ENCODE measurements at regions not wholly inside any gene's neighbourhood (a gene's known extent, or its start where the extent isn't known, plus 50 kb on each side); places are given as distances from the start of the nearest gene placed in this dataset.

- Histone ChIP-seq H3K9me3 (ENCODE audit: control insufficient read depth, insufficient read depth, low read length) (no peaks in the 10 kb centered on the region), H3K9ac (ENCODE audit: low read depth, low read length) (no peak overlapping the region), H3K4me1 (ENCODE audit: control insufficient read depth, insufficient read depth, low read length) (no peaks in the 10 kb centered on the region), H3K36me3 (ENCODE audit: control insufficient read depth, insufficient read depth, low read length) (no peaks in the 10 kb centered on the region), H3K27me3 (ENCODE audit: control insufficient read depth, insufficient read depth, low read length) (no peaks in the 10 kb centered on the region), H3K4me3 (ENCODE audit: low read depth, low read length) (no peak overlapping the region)
Measured at GRCh38 chr4:160956875-160957274, 1206.9 kb downstream of the FSTL5 start.

GRCh38 chr4:160969925-160970324 lies 1193.9 kb downstream of the FSTL5 start:
- no peak overlapping the region for H3K9ac ChIP-seq (ENCODE audit: low read depth, low read length)
- no peaks in the 10 kb centered on the region for H3K27me3 ChIP-seq (ENCODE audit: control insufficient read depth, insufficient read depth, low read length)
- H3K4me1 ChIP-seq (ENCODE audit: control insufficient read depth, insufficient read depth, low read length): no peaks in the 10 kb centered on the region
- H3K4me3 ChIP-seq (ENCODE audit: low read depth, low read length): no peak overlapping the region
- H3K36me3 ChIP-seq (ENCODE audit: control insufficient read depth, insufficient read depth, low read length): no peaks in the 10 kb centered on the region
- H3K9me3 ChIP-seq (ENCODE audit: control insufficient read depth, insufficient read depth, low read length): no peaks in the 10 kb centered on the region

GRCh38 chr4:160980091-160980490 lies 1183.7 kb downstream of the FSTL5 start:
- Histone ChIP-seq H3K27me3 (ENCODE audit: control insufficient read depth, insufficient read depth, low read length) (no peaks in the 10 kb centered on the region), H3K4me1 (ENCODE audit: control insufficient read depth, insufficient read depth, low read length) (no peaks in the 10 kb centered on the region), H3K4me3 (ENCODE audit: low read depth, low read length) (no peak overlapping the region), H3K9me3 (ENCODE audit: control insufficient read depth, insufficient read depth, low read length) (no peaks in the 10 kb centered on the region), H3K36me3 (ENCODE audit: control insufficient read depth, insufficient read depth, low read length) (no peaks in the 10 kb centered on the region), H3K9ac (ENCODE audit: low read depth, low read length) (no peak overlapping the region)

- no peaks in the 10 kb centered on the region for H3K9me3 ChIP-seq (ENCODE audit: control insufficient read depth, insufficient read depth, low read length)
- H3K27me3 ChIP-seq (ENCODE audit: control insufficient read depth, insufficient read depth, low read length): no peaks in the 10 kb centered on the region
- no peak overlapping the region for H3K4me3 ChIP-seq (ENCODE audit: low read depth, low read length)
- no peak overlapping the region for H3K9ac ChIP-seq (ENCODE audit: low read depth, low read length)
- no peaks in the 10 kb centered on the region for H3K4me1 ChIP-seq (ENCODE audit: control insufficient read depth, insufficient read depth, low read length)
- H3K36me3 ChIP-seq (ENCODE audit: control insufficient read depth, insufficient read depth, low read length): no peaks in the 10 kb centered on the region
Measured at GRCh38 chr4:160981083-160981482, 1182.7 kb downstream of the FSTL5 start.

- no peak overlapping the region for H3K4me3 ChIP-seq (ENCODE audit: low read depth, low read length)
- H3K9me3 ChIP-seq (ENCODE audit: control insufficient read depth, insufficient read depth, low read length): no peaks in the 10 kb centered on the region
- H3K27me3 ChIP-seq (ENCODE audit: control insufficient read depth, insufficient read depth, low read length): no peaks in the 10 kb centered on the region
- H3K9ac ChIP-seq (ENCODE audit: low read depth, low read length): no peak overlapping the region
- H3K4me1 ChIP-seq (ENCODE audit: control insufficient read depth, insufficient read depth, low read length): no peaks in the 10 kb centered on the region
- H3K36me3 ChIP-seq (ENCODE audit: control insufficient read depth, insufficient read depth, low read length): no peaks in the 10 kb centered on the region
Measured at GRCh38 chr4:160983035-160983434, 1180.8 kb downstream of the FSTL5 start.

GRCh38 chr4:161002386-161002785 lies 1161.4 kb downstream of the FSTL5 start:
- Histone ChIP-seq H3K4me3 (ENCODE audit: low read depth, low read length) (no peak overlapping the region), H3K27me3 (ENCODE audit: control insufficient read depth, insufficient read depth, low read length) (no peaks in the 10 kb centered on the region), H3K4me1 (ENCODE audit: control insufficient read depth, insufficient read depth, low read length) (no peaks in the 10 kb centered on the region), H3K36me3 (ENCODE audit: control insufficient read depth, insufficient read depth, low read length) (no peaks in the 10 kb centered on the region), H3K9ac (ENCODE audit: low read depth, low read length) (no peak overlapping the region), H3K9me3 (ENCODE audit: control insufficient read depth, insufficient read depth, low read length) (no peaks in the 10 kb centered on the region)

GRCh38 chr4:161003418-161004057 lies 1160.3 kb downstream of the FSTL5 start:
- H3K27me3 ChIP-seq (ENCODE audit: control insufficient read depth, insufficient read depth, low read length): no peaks in the 10 kb centered on the region
- H3K36me3 ChIP-seq (ENCODE audit: control insufficient read depth, insufficient read depth, low read length): no peaks in the 10 kb centered on the region
- H3K9me3 ChIP-seq (ENCODE audit: control insufficient read depth, insufficient read depth, low read length): no peaks in the 10 kb centered on the region
- no peak overlapping the region for H3K9ac ChIP-seq (ENCODE audit: low read depth, low read length)
- H3K4me3 ChIP-seq (ENCODE audit: low read depth, low read length): no peak overlapping the region
- H3K4me1 ChIP-seq (ENCODE audit: control insufficient read depth, insufficient read depth, low read length): no peaks in the 10 kb centered on the region

GRCh38 chr4:161005746-161006145 lies 1158.1 kb downstream of the FSTL5 start:
- Histone ChIP-seq H3K9me3 (ENCODE audit: control insufficient read depth, insufficient read depth, low read length) (no peaks in the 10 kb centered on the region), H3K9ac (ENCODE audit: low read depth, low read length) (no peak overlapping the region), H3K36me3 (ENCODE audit: control insufficient read depth, insufficient read depth, low read length) (no peaks in the 10 kb centered on the region), H3K4me1 (ENCODE audit: control insufficient read depth, insufficient read depth, low read length) (no peaks in the 10 kb centered on the region), H3K4me3 (ENCODE audit: low read depth, low read length) (no peak overlapping the region), H3K27me3 (ENCODE audit: control insufficient read depth, insufficient read depth, low read length) (no peaks in the 10 kb centered on the region)

- Histone ChIP-seq H3K9me3 (ENCODE audit: control insufficient read depth, insufficient read depth, low read length) (no peaks in the 10 kb centered on the region), H3K9ac (ENCODE audit: low read depth, low read length) (no peak overlapping the region), H3K27me3 (ENCODE audit: control insufficient read depth, insufficient read depth, low read length) (no peaks in the 10 kb centered on the region), H3K36me3 (ENCODE audit: control insufficient read depth, insufficient read depth, low read length) (no peaks in the 10 kb centered on the region), H3K4me3 (ENCODE audit: low read depth, low read length) (no peak overlapping the region), H3K4me1 (ENCODE audit: control insufficient read depth, insufficient read depth, low read length) (no peaks in the 10 kb centered on the region)
Measured at GRCh38 chr4:161008527-161008926, 1155.3 kb downstream of the FSTL5 start.

GRCh38 chr4:161010227-161010626 lies 1153.6 kb downstream of the FSTL5 start:
- Histone ChIP-seq H3K4me3 (ENCODE audit: low read depth, low read length) (no peak overlapping the region), H3K27me3 (ENCODE audit: control insufficient read depth, insufficient read depth, low read length) (no peaks in the 10 kb centered on the region), H3K4me1 (ENCODE audit: control insufficient read depth, insufficient read depth, low read length) (no peaks in the 10 kb centered on the region), H3K9me3 (ENCODE audit: control insufficient read depth, insufficient read depth, low read length) (no peaks in the 10 kb centered on the region), H3K36me3 (ENCODE audit: control insufficient read depth, insufficient read depth, low read length) (no peaks in the 10 kb centered on the region), H3K9ac (ENCODE audit: low read depth, low read length) (no peak overlapping the region)

Data from iPS-15b (cell line).